Muscle layer of duodenum (tissue), 2 donors: ENCODE measurements at regions not wholly inside any gene's neighbourhood (a gene's known extent, or its start where the extent isn't known, plus 50 kb on each side); places are given as distances from the start of the nearest gene placed in this dataset.

Experiments used
- H3K27ac ChIP-seq: one replicate; pipeline ENCODE4 v1.7.0; 2013; ENCODE audit warnings: mild to moderate bottlenecking, low read length
- H3K27me3 ChIP-seq: one replicate; pipeline ENCODE4 v1.7.0; 2013; ENCODE audit warnings: low read depth, mild to moderate bottlenecking, control low read depth, low read length
- H3K36me3 ChIP-seq, 2 donors: one replicate each; pipeline ENCODE4 v1.7.0; 2013; ENCODE audit warnings: low read length in 2 of 2, control low read depth in 1 of 2, mild to moderate bottlenecking in 1 of 2; ENCODE audit not compliant: insufficient read depth in 2 of 2, control insufficient read depth in 1 of 2
- H3K4me1 ChIP-seq, 2 donors: one replicate each; pipeline ENCODE4 v1.7.0; 2013; ENCODE audit warnings: low read length in 2 of 2, mild to moderate bottlenecking in 2 of 2, control low read depth in 1 of 2, moderate library complexity in 1 of 2; ENCODE audit not compliant: insufficient read depth in 2 of 2, control insufficient read depth in 1 of 2
- H3K4me3 ChIP-seq, 2 donors: one replicate each; pipeline ENCODE4 v1.7.0; 2013; ENCODE audit warnings: low read length in 2 of 2, low read depth in 1 of 2, mild to moderate bottlenecking in 1 of 2
- H3K9me3 ChIP-seq, 2 donors: one replicate each; pipeline ENCODE4 v1.7.0; 2013; ENCODE audit warnings: low read length in 2 of 2, control low read depth in 1 of 2, mild to moderate bottlenecking in 1 of 2; ENCODE audit not compliant: control insufficient read depth in 1 of 2
- donor health status: healthy.

GRCh38 chr10:124221356-124222317, 128.2 kb upstream of the CHST15 start:
- Histone ChIP-seq H3K4me1 (peaks cover 4 to 8% of the 10 kb centered on the region in 2 donors), H3K27me3 (no peaks in the 10 kb centered on the region), H3K27ac (no peak overlapping the region), H3K4me3 (no peak overlapping the region), H3K9me3 (no peaks in the 10 kb centered on the region), H3K36me3 (no peaks in the 10 kb centered on the region)

GRCh38 chr10:124220971-124221355, 127.6 kb upstream of the CHST15 start:
- H3K27ac ChIP-seq, result no peak overlapping the region
- H3K4me3 ChIP-seq, result no peak overlapping the region

GRCh38 chr10:124220547-124220946, 127.1 kb upstream of the CHST15 start:
- no peak overlapping the region for H3K27ac ChIP-seq
- H3K4me3 ChIP-seq, result no peak overlapping the region
- no peaks in the 10 kb centered on the region for H3K36me3 ChIP-seq
- H3K4me1 ChIP-seq, result peaks cover 4 to 8% of the 10 kb centered on the region in 2 donors
- no peaks in the 10 kb centered on the region for H3K9me3 ChIP-seq
- no peaks in the 10 kb centered on the region for H3K27me3 ChIP-seq

More at GRCh38 chr10:124220971-124221355, 127.6 kb upstream of the CHST15 start:
- H3K4me1 ChIP-seq, result peaks cover 4 to 8% of the 10 kb centered on the region in 2 donors
- H3K9me3 ChIP-seq, result no peaks in the 10 kb centered on the region
- no peaks in the 10 kb centered on the region for H3K36me3 ChIP-seq
- no peaks in the 10 kb centered on the region for H3K27me3 ChIP-seq

GRCh38 chr10:124219655-124220054, 126.3 kb upstream of the CHST15 start:
- Histone ChIP-seq H3K36me3 (no peaks in the 10 kb centered on the region), H3K4me3 (no peak overlapping the region), H3K27me3 (no peaks in the 10 kb centered on the region), H3K9me3 (no peaks in the 10 kb centered on the region), H3K4me1 (peaks cover 4 to 8% of the 10 kb centered on the region in 2 donors), H3K27ac (no peak overlapping the region)

GRCh38 chr10:124219062-124219461, 125.7 kb upstream of the CHST15 start:
- H3K4me1 ChIP-seq, result peaks cover 4 to 8% of the 10 kb centered on the region in 2 donors
- no peaks in the 10 kb centered on the region for H3K36me3 ChIP-seq
- H3K9me3 ChIP-seq, result no peaks in the 10 kb centered on the region
- no peak overlapping the region for H3K4me3 ChIP-seq
- H3K27ac ChIP-seq, result no peak overlapping the region
- no peaks in the 10 kb centered on the region for H3K27me3 ChIP-seq

GRCh38 chr10:124217906-124218804, 124.8 kb upstream of the CHST15 start:
- no peaks in the 10 kb centered on the region for H3K27me3 ChIP-seq
- no peak overlapping the region for H3K4me3 ChIP-seq
- H3K9me3 ChIP-seq, result no peaks in the 10 kb centered on the region
- no peak overlapping the region for H3K27ac ChIP-seq
- H3K36me3 ChIP-seq, result no peaks in the 10 kb centered on the region
- H3K4me1 ChIP-seq, result peaks cover 4 to 8% of the 10 kb centered on the region in 2 donors

GRCh38 chr10:124217031-124217430, 123.6 kb upstream of the CHST15 start:
- no peaks in the 10 kb centered on the region for H3K9me3 ChIP-seq

GRCh38 chr10:124214610-124215375, 121.4 kb upstream of the CHST15 start:
- H3K27me3 ChIP-seq, result no peaks in the 10 kb centered on the region
- H3K27ac ChIP-seq, result no peak overlapping the region
- H3K4me1 ChIP-seq, result no peaks in the 10 kb centered on the region
- no peaks in the 10 kb centered on the region for H3K9me3 ChIP-seq
- no peaks in the 10 kb centered on the region for H3K36me3 ChIP-seq
- H3K4me3 ChIP-seq, result no peak overlapping the region

More at GRCh38 chr10:124217031-124217430, 123.6 kb upstream of the CHST15 start:
- Histone ChIP-seq H3K27me3 (no peaks in the 10 kb centered on the region), H3K4me1 (peaks cover 4 to 8% of the 10 kb centered on the region in 2 donors), H3K36me3 (no peaks in the 10 kb centered on the region), H3K27ac (no peak overlapping the region), H3K4me3 (no peak overlapping the region)

- Histone ChIP-seq H3K9me3 (no peaks in the 10 kb centered on the region), H3K27me3 (no peaks in the 10 kb centered on the region), H3K4me3 (no peak overlapping the region), H3K27ac (no peak overlapping the region), H3K4me1 (no peaks in the 10 kb centered on the region), H3K36me3 (no peaks in the 10 kb centered on the region)
Measured at GRCh38 chr10:124213899-124214510, 120.6 kb upstream of the CHST15 start.

- no peak overlapping the region for H3K27ac ChIP-seq
- no peaks in the 10 kb centered on the region for H3K9me3 ChIP-seq
- H3K36me3 ChIP-seq, result no peaks in the 10 kb centered on the region
- H3K27me3 ChIP-seq, result no peaks in the 10 kb centered on the region
- H3K4me1 ChIP-seq, result no peaks in the 10 kb centered on the region
- H3K4me3 ChIP-seq, result no peak overlapping the region
Measured at GRCh38 chr10:124213471-124213870, 120.1 kb upstream of the CHST15 start.
